A549 (cell line): ENCODE measurements at regions not wholly inside any gene's neighbourhood (a gene's known extent, or its start where the extent isn't known, plus 50 kb on each side); places are given as distances from the start of the nearest gene placed in this dataset.

Experiments
- ATAC-seq, 2 experiments: fragments of 200-7000 bp in 1 of 2; fragments of >200 bp in 1 of 2; cut with Nextera tagmentation in 1 of 2; cut with Tn5 transposase in 1 of 2; 3 replicates each; pipeline versions ENCODE4 v1.8.0 to v1.9.1; 2018 to 2020; ENCODE audit warnings: mild to moderate bottlenecking in 1 of 2, moderate library complexity in 1 of 2
- CTCF ChIA-PET: fragments of 300-600 bp; sonication (Branson Sonifier 250); formaldehyde crosslinking; extraction: SDS; loops from one replicate; lab custom pipeline; 2021; ENCODE audit warnings: antibody characterized with exemption, inconsistent platforms; lab: Yijun Ruan, JAX
- POLR2A ChIA-PET: fragments of 350-600 bp; formaldehyde crosslinking; extraction: SDS; loops from one replicate; lab custom pipeline; 2021; ENCODE audit warnings: antibody characterized with exemption, inconsistent platforms; lab: Yijun Ruan, JAX
- DNase-seq, 2 experiments: peaks; one replicate each; pipeline versions ENCODE4 v3.0.0 to v3.0.0-alpha.2; 2011 to 2016; ENCODE audit warnings: low read depth in 1 of 2, low spot score in 1 of 2
- FAIRE-seq: peaks from 2 replicates; lab custom pipeline; 2011; peaks lifted over from hg19 to GRCh38; lab: Jason Lieb, UNC
- H3K27ac ChIP-seq, 2 experiments: fragments of >200 bp; sonication (Bioruptor Twin); formaldehyde crosslinking; 3 replicates each; pipeline ENCODE4 v1.5.1; 2016 to 2017
- H3K4me1 ChIP-seq: fragments of >200 bp; sonication (Bioruptor Twin); formaldehyde crosslinking; 3 replicates; pipeline ENCODE4 v1.6.1; 2016
- H3K4me2 ChIP-seq: fragments of >200 bp; sonication (Bioruptor Twin); formaldehyde crosslinking; 3 replicates; pipeline ENCODE4 v1.6.1; 2016
- H3K4me3 ChIP-seq: fragments of >200 bp; sonication (Bioruptor Twin); formaldehyde crosslinking; 3 replicates; pipeline ENCODE4 v1.5.1; 2016
- H3K9me3 ChIP-seq: fragments of >200 bp; sonication (Bioruptor Twin); formaldehyde crosslinking; 3 replicates; pipeline ENCODE4 v1.6.1; 2016
- CEBPB ChIP-seq, 2 experiments: fragments of >200 bp in 1 of 2; sonication (Bioruptor Twin) in 1 of 2; formaldehyde crosslinking in 1 of 2; IDR thresholded peaks; 2 replicates each; pipeline ENCODE4 v1.6.1; 2012 to 2016
- CHD2 ChIP-seq: fragments of 150-350 bp; IDR thresholded peaks from 2 replicates; pipeline ENCODE4 v1.6.1; 2014; ENCODE audit warnings: low read length; ENCODE audit not compliant: partially characterized antibody
- CHD4 ChIP-seq: fragments of 200-600 bp; sonication (generic); IDR thresholded peaks from 2 replicates; pipeline ENCODE4 v1.6.1; 2016; ENCODE audit warnings: antibody characterized with exemption, mild to moderate bottlenecking, borderline replicate concordance
- ESRRA ChIP-seq: fragments of 150-350 bp; IDR thresholded peaks from 2 replicates; pipeline ENCODE4 v1.6.1; 2014; ENCODE audit warnings: mild to moderate bottlenecking, low read length, borderline replicate concordance
- FOSB ChIP-seq: fragments of 250-450 bp; sonication (Bioruptor Pico); IDR thresholded peaks from 2 replicates; pipeline ENCODE4 v1.5.0; 2020; ENCODE audit warnings: mild to moderate bottlenecking, moderate library complexity
- FOSL2 ChIP-seq, 2 experiments: fragments of 450-650 bp in 1 of 2; fragments of >200 bp in 1 of 2; sonication (Bioruptor Twin) in 1 of 2; formaldehyde crosslinking; IDR thresholded peaks; 2 replicates each; pipeline versions ENCODE4 v1.5.0 to v1.6.1; 2016 to 2020; ENCODE audit warnings: mild to moderate bottlenecking in 1 of 2, moderate library complexity in 1 of 2
- HDAC2 ChIP-seq: fragments of 200-600 bp; sonication (generic); IDR thresholded peaks from 2 replicates; pipeline ENCODE4 v1.6.1; 2016
- HEYL ChIP-seq: fragments of 250-450 bp; sonication (Bioruptor Pico); IDR thresholded peaks from 2 replicates; pipeline ENCODE4 v1.8.0; 2021; ENCODE audit warnings: mild to moderate bottlenecking, moderate library complexity
- HOXB13 ChIP-seq: fragments of 250-450 bp; sonication (Bioruptor Pico); IDR thresholded peaks from 2 replicates; pipeline ENCODE4 v1.5.0; 2020; ENCODE audit warnings: low read depth, mild to moderate bottlenecking, moderate library complexity
- HOXB5 ChIP-seq: fragments of 250-450 bp; sonication (Bioruptor Pico); IDR thresholded peaks from 2 replicates; pipeline ENCODE4 v1.5.0; 2020; ENCODE audit warnings: mild to moderate bottlenecking, moderate library complexity
- JUN ChIP-seq, 2 experiments: fragments of >200 bp; sonication (Bioruptor Twin); formaldehyde crosslinking; IDR thresholded peaks; 2 replicates in 1 of 2; 3 replicates in 1 of 2; pipeline ENCODE4 v1.6.1; 2016 to 2017
- JUNB ChIP-seq: fragments of >200 bp; sonication (Bioruptor Twin); formaldehyde crosslinking; IDR thresholded peaks from 2 replicates; pipeline ENCODE4 v1.6.1; 2016
- KDM1A ChIP-seq: fragments of 200-600 bp; sonication (generic); IDR thresholded peaks from 2 replicates; pipeline ENCODE4 v1.6.1; 2016; ENCODE audit warnings: low read depth, mild to moderate bottlenecking
- MAZ ChIP-seq: fragments of 150-350 bp; IDR thresholded peaks from 2 replicates; pipeline ENCODE4 v1.6.1; 2014; ENCODE audit warnings: antibody characterized with exemption, low read depth, low read length, borderline replicate concordance
- NFE2L2 ChIP-seq: fragments of 150-350 bp; conservative IDR thresholded peaks from 2 replicates; pipeline ENCODE4 v1.6.1; 2014; ENCODE audit warnings: low read length
- NPAS2 ChIP-seq: fragments of 250-450 bp; sonication (Bioruptor Pico); IDR thresholded peaks from 2 replicates; pipeline ENCODE4 v1.8.0; 2022; ENCODE audit warnings: mild to moderate bottlenecking, moderate library complexity, borderline replicate concordance
- NR3C1 ChIP-seq: fragments of >200 bp; sonication (Bioruptor Twin); formaldehyde crosslinking; IDR thresholded peaks from 3 replicates; pipeline ENCODE4 v1.6.1; 2017
- RARB ChIP-seq: fragments of 250-450 bp; sonication (Bioruptor Pico); IDR thresholded peaks from 2 replicates; pipeline ENCODE4 v1.8.0; 2021; ENCODE audit warnings: mild to moderate bottlenecking, moderate library complexity
- RCOR1 ChIP-seq: fragments of 150-350 bp; IDR thresholded peaks from 2 replicates; pipeline ENCODE4 v1.6.1; 2014; ENCODE audit warnings: antibody characterized with exemption, low read length, low read depth
- SMC3 ChIP-seq: fragments of >200 bp; sonication (Bioruptor Twin); formaldehyde crosslinking; IDR thresholded peaks from 3 replicates; pipeline ENCODE4 v1.6.1; 2018; ENCODE audit warnings: inconsistent platforms
- TFCP2L1 ChIP-seq: fragments of 250-450 bp; sonication (Bioruptor Pico); IDR thresholded peaks from 2 replicates; pipeline ENCODE4 v1.5.0; 2021; ENCODE audit warnings: mild to moderate bottlenecking
- ZC3H11A ChIP-seq: fragments of 450-650 bp; IDR thresholded peaks from 2 replicates; pipeline ENCODE4 v1.6.1; 2014; ENCODE audit warnings: antibody characterized with exemption, mild to moderate bottlenecking
- ZFP36 ChIP-seq: fragments of 450-650 bp; IDR thresholded peaks from 2 replicates; pipeline ENCODE4 v1.6.1; 2014; ENCODE audit warnings: borderline replicate concordance; ENCODE audit not compliant: partially characterized antibody
- ZNF302 ChIP-seq: fragments of 250-450 bp; sonication (Bioruptor Pico); IDR thresholded peaks from 2 replicates; pipeline ENCODE4 v1.9.0; 2021; ENCODE audit warnings: inconsistent platforms, mild to moderate bottlenecking, moderate library complexity
- ZSCAN20 ChIP-seq: fragments of 250-450 bp; sonication (Bioruptor Pico); IDR thresholded peaks from 2 replicates; pipeline ENCODE4 v1.8.0; 2022; ENCODE audit warnings: mild to moderate bottlenecking, moderate library complexity
- WGBS: methylation state at CpG from one replicate; pipeline ENCODE4 v1.1.6; 2017; ENCODE audit errors: missing lambda C conversion rate; 5-methylcytosine and 5-hydroxymethylcytosine counted together
- TF ChIP-seq, protein P1 (sequence below): fragments of 200-600 bp; sonication (generic); IDR thresholded peaks from 2 replicates; pipeline ENCODE4 v1.6.1; 2016; ENCODE audit warnings: antibody characterized with exemption, mild to moderate bottlenecking, moderate library complexity
- TF ChIP-seq, protein P2 (sequence below): IDR thresholded peaks from 2 replicates; pipeline ENCODE4 v1.6.1; 2012; ENCODE audit warnings: low read depth, borderline replicate concordance

DNA sequence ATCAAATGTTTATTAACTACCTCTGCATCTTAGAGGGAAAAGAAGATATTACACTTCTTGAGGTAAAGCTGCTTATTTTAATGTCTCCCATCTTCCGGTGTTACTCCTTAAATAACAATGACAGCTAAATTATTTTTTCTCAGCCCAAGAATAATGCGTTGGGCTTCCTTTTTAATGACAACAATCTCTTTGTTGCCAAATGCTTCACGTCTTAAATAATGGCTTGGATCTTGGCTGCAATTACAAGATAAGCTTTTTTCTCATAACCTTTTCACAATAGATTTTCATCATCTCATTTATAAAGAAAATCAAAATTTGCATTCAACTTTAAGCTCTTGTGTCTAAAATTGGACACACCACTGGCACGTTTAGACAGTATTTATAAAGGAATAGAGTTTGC, 89.2 kb upstream of the COL8A1 start:
- POLR2A ChIA-PET, result no interaction called here
- ATAC-seq (no peak), DNase-seq (no peak), FAIRE-seq (no peak)
- no peaks in the 10 kb centered on the region for H3K9me3 ChIP-seq
- no peak overlapping the region for H3K4me2 ChIP-seq
- no peak overlapping the region for H3K4me3 ChIP-seq
- H3K4me1 ChIP-seq, result no peaks in the 10 kb centered on the region
- H3K27ac ChIP-seq, result no peak overlapping the region
- CTCF ChIA-PET, result no interaction called here
- TF ChIP-seq ZC3H11A (no peak), CEBPB (IDR thresholded peaks at IDR 0.05) (no peak), RARB (CRISPR knock-in tag) (no peak), HOXB13 (CRISPR knock-in tag) (no peak), CHD2 (no peak), RCOR1 (no peak), ZSCAN20 (CRISPR knock-in tag) (no peak), HOXB5 (CRISPR knock-in tag) (no peak), HDAC2 (no peak), CHD4 (no peak), MAZ (no peak), HEYL (no peak)
- TF ChIP-seq, protein P1, sequence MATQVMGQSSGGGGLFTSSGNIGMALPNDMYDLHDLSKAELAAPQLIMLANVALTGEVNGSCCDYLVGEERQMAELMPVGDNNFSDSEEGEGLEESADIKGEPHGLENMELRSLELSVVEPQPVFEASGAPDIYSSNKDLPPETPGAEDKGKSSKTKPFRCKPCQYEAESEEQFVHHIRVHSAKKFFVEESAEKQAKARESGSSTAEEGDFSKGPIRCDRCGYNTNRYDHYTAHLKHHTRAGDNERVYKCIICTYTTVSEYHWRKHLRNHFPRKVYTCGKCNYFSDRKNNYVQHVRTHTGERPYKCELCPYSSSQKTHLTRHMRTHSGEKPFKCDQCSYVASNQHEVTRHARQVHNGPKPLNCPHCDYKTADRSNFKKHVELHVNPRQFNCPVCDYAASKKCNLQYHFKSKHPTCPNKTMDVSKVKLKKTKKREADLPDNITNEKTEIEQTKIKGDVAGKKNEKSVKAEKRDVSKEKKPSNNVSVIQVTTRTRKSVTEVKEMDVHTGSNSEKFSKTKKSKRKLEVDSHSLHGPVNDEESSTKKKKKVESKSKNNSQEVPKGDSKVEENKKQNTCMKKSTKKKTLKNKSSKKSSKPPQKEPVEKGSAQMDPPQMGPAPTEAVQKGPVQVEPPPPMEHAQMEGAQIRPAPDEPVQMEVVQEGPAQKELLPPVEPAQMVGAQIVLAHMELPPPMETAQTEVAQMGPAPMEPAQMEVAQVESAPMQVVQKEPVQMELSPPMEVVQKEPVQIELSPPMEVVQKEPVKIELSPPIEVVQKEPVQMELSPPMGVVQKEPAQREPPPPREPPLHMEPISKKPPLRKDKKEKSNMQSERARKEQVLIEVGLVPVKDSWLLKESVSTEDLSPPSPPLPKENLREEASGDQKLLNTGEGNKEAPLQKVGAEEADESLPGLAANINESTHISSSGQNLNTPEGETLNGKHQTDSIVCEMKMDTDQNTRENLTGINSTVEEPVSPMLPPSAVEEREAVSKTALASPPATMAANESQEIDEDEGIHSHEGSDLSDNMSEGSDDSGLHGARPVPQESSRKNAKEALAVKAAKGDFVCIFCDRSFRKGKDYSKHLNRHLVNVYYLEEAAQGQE, result no peak
- 27% methylated on average over 4 of the region's 4 CpGs for WGBS

DNA sequence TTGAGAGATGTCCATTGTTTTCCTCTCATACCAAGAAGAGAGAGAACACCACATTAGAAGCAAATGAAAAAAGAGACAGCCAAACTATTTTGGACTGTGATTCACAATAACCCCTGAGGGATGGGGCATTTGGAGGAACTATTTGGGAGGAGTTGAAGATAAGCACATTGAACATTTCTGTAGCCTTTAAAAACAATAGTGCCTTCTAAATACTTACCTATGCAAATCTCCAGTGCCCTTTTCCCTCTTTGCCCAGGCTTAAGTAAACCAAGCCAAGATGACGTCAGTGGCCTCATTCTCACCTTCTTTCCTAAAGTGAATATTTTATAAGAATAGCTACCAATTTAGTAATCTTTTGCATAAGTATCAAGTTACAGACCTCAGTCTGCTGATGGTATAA, 89.7 kb upstream of the COL8A1 start:
- DNase-seq (no peak), ATAC-seq (no peak), FAIRE-seq (no peak)
- POLR2A ChIA-PET, result no interaction called here
- TF ChIP-seq NPAS2, result no peak
- no peak for TF ChIP-seq KDM1A
- TF ChIP-seq ZNF302 (CRISPR knock-in tag), result no peak
- no peak for TF ChIP-seq SMC3
- TF ChIP-seq CHD2, result no peak
- TF ChIP-seq JUNB, result no peak
- TF ChIP-seq, protein P2, sequence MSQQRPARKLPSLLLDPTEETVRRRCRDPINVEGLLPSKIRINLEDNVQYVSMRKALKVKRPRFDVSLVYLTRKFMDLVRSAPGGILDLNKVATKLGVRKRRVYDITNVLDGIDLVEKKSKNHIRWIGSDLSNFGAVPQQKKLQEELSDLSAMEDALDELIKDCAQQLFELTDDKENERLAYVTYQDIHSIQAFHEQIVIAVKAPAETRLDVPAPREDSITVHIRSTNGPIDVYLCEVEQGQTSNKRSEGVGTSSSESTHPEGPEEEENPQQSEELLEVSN, result no peak
- no peak for TF ChIP-seq TFCP2L1 (CRISPR knock-in tag)
- no peak for TF ChIP-seq ZFP36
- TF ChIP-seq MAZ, result no peak
- TF ChIP-seq NFE2L2, result no peak
- no peak for TF ChIP-seq FOSB (CRISPR knock-in tag)
- TF ChIP-seq NR3C1, result no peak
- no peak for TF ChIP-seq ESRRA
- no peak for TF ChIP-seq FOSL2 (IDR thresholded peaks at IDR 0.05)
- no peak for TF ChIP-seq FOSL2 (CRISPR knock-in tag; IDR thresholded peaks at IDR 0.05)
- no peak for TF ChIP-seq JUN (IDR thresholded peaks at IDR 0.05)
- no peak for TF ChIP-seq RARB (CRISPR knock-in tag)
- CTCF ChIA-PET, result no interaction called here
- Histone ChIP-seq H3K4me3 (no peak overlapping the region), H3K4me2 (no peak overlapping the region), H3K27ac (no peak overlapping the region), H3K9me3 (no peaks in the 10 kb centered on the region), H3K4me1 (no peaks in the 10 kb centered on the region)
- 47% methylated on average over 1 of the region's 1 CpG for WGBS
